IMR-90 (cell line): ENCODE measurements at regions not wholly inside any gene's neighbourhood (a gene's known extent, or its start where the extent isn't known, plus 50 kb on each side); places are given as distances from the start of the nearest gene placed in this dataset.
"Not testable (repeated sequence)": the region's sequence is repeated elsewhere in the genome, so short reads cannot be mapped to it uniquely, and the experiment has no call there.

Experiments
- ATAC-seq: fragments of 200-7000 bp; cut with Tn5 transposase; 2 replicates; pipeline ENCODE4 v1.9.1; 2020; ENCODE audit warnings: low read depth, mild to moderate bottlenecking, moderate library complexity
- BruUV-seq: library from RNA; stranded (reverse); fragments of 400-500 nt; replicated peaks from 2 replicates; lab custom pipeline; 2021; lab: Mats Ljungman, UMichigan
- CTCF ChIA-PET: fragments of 300-600 bp; formaldehyde crosslinking; extraction: SDS; loops from one replicate; lab custom pipeline; 2021; ENCODE audit warnings: antibody characterized with exemption; lab: Yijun Ruan, JAX
- POLR2A ChIA-PET: fragments of 300-600 bp; sonication (Branson Sonifier 250); formaldehyde crosslinking; loops from one replicate; lab custom pipeline; 2022; ENCODE audit warnings: antibody characterized with exemption; ENCODE audit not compliant: unreplicated experiment; lab: Charles Lee
- DNase-seq: peaks from one replicate; pipeline ENCODE4 v3.0.0; 2013
- H2AFZ ChIP-seq: replicated peaks from 2 replicates; pipeline ENCODE3; 2013; ENCODE audit warnings: low read length, mild to moderate bottlenecking; ENCODE audit not compliant: poor library complexity
- H2AK5ac ChIP-seq: 2 replicates; pipeline ENCODE4 v1.6.1; 2013; ENCODE audit warnings: low read depth, low read length, inconsistent platforms
- H2AK9ac ChIP-seq: replicated peaks from 2 replicates; pipeline ENCODE3; 2013; ENCODE audit warnings: mild to moderate bottlenecking, low read depth, low read length, moderate library complexity; ENCODE audit not compliant: poor library complexity
- H2BK120ac ChIP-seq: 2 replicates; pipeline ENCODE4 v1.6.1; 2013; ENCODE audit warnings: low read depth, low read length, inconsistent platforms
- H2BK15ac ChIP-seq: 3 replicates; pipeline ENCODE4 v1.6.1; 2013; ENCODE audit warnings: low read depth, low read length, inconsistent platforms
- H2BK20ac ChIP-seq: 2 replicates; pipeline ENCODE4 v1.6.1; 2013; ENCODE audit warnings: low read depth, mild to moderate bottlenecking, inconsistent platforms, low read length, moderate library complexity
- H2BK5ac ChIP-seq: 2 replicates; pipeline ENCODE4 v1.6.1; 2013; ENCODE audit warnings: mild to moderate bottlenecking, low read depth, low read length, inconsistent platforms; ENCODE audit not compliant: poor library complexity, severe bottlenecking
- H3K14ac ChIP-seq: replicated peaks from 2 replicates; pipeline ENCODE4 v1.6.1; 2013; ENCODE audit warnings: low read depth, low read length, inconsistent platforms
- H3K18ac ChIP-seq: 2 replicates; pipeline ENCODE4 v1.6.1; 2013; ENCODE audit warnings: low read depth, low read length, control low read depth
- H3K23ac ChIP-seq: 2 replicates; pipeline ENCODE4 v1.6.1; 2013; ENCODE audit warnings: low read depth, low read length, inconsistent platforms
- H3K27ac ChIP-seq: 2 replicates; pipeline ENCODE4 v1.5.1; 2013; ENCODE audit warnings: mild to moderate bottlenecking, control low read depth, low read length; ENCODE audit not compliant: insufficient read depth
- H3K27me3 ChIP-seq: 2 replicates; pipeline ENCODE4 v1.6.1; 2013; ENCODE audit warnings: low read length; ENCODE audit not compliant: control insufficient read depth, insufficient read depth
- H3K36me3 ChIP-seq: 2 replicates; pipeline ENCODE4 v1.6.1; 2013; ENCODE audit warnings: low read length, mixed read lengths; ENCODE audit not compliant: control insufficient read depth, insufficient read depth
- H3K4ac ChIP-seq: 2 replicates; pipeline ENCODE4 v1.6.1; 2013; ENCODE audit warnings: low read depth, low read length, inconsistent platforms
- H3K4me1 ChIP-seq: 2 replicates; pipeline ENCODE4 v1.6.1; 2013; ENCODE audit warnings: low read length, mixed read lengths; ENCODE audit not compliant: control insufficient read depth, insufficient read depth
- H3K4me2 ChIP-seq: 2 replicates; pipeline ENCODE4 v1.6.1; 2013; ENCODE audit warnings: low read depth, mild to moderate bottlenecking, control low read depth, low read length, moderate library complexity
- H3K4me3 ChIP-seq: 2 replicates; pipeline ENCODE4 v1.5.1; 2013; ENCODE audit warnings: low read depth, mild to moderate bottlenecking, control low read depth, low read length, moderate library complexity; ENCODE audit not compliant: insufficient read depth
- H3K56ac ChIP-seq: 2 replicates; pipeline ENCODE4 v1.6.1; 2013; ENCODE audit warnings: low read length, inconsistent platforms; ENCODE audit not compliant: insufficient read depth; ENCODE audit errors: extremely low read depth
- H3K79me1 ChIP-seq, 2 experiments: 2 replicates each; pipeline ENCODE4 v1.6.1; 2013; ENCODE audit warnings: low read length in 2 of 2, inconsistent platforms in 1 of 2, low read depth in 1 of 2
- H3K9ac ChIP-seq: 2 replicates; pipeline ENCODE4 v1.6.1; 2013; ENCODE audit warnings: low read depth, low read length, control low read depth
- H3K9me1 ChIP-seq: 2 replicates; pipeline ENCODE4 v1.6.1; 2013; ENCODE audit warnings: low read length, inconsistent platforms; ENCODE audit not compliant: insufficient read depth
- H3K9me3 ChIP-seq: 2 replicates; pipeline ENCODE4 v1.6.1; 2013; ENCODE audit warnings: low read length; ENCODE audit not compliant: control insufficient read depth, insufficient read depth
- H4K20me1 ChIP-seq: 2 replicates; pipeline ENCODE4 v1.6.1; 2013; ENCODE audit warnings: low read length, inconsistent platforms; ENCODE audit not compliant: insufficient read depth
- H4K5ac ChIP-seq: 2 replicates; pipeline ENCODE4 v1.6.1; 2013; ENCODE audit warnings: mild to moderate bottlenecking, low read depth, low read length, control low read depth
- H4K8ac ChIP-seq, 2 experiments: 2 replicates each; pipeline ENCODE4 v1.6.1; 2013; ENCODE audit warnings: low read depth in 2 of 2, low read length in 2 of 2, control low read depth in 1 of 2, inconsistent platforms in 1 of 2
- H4K91ac ChIP-seq: 2 replicates; pipeline ENCODE4 v1.6.1; 2013; ENCODE audit warnings: low read depth, low read length, inconsistent platforms; ENCODE audit not compliant: insufficient read depth
- WGBS, 2 experiments: methylation state at CpG; one replicate each; pipeline versions ENCODE4 v1.1.5 to v1.1.7; 2013; ENCODE audit warnings: missing lambda C conversion rate in 2 of 2; ENCODE audit not compliant: insufficient read length in 1 of 2; ENCODE audit errors: extremely low coverage in 2 of 2; 5-methylcytosine and 5-hydroxymethylcytosine counted together
- dilution Hi-C: fragments of 300-500 bp; cut with HindIII; formaldehyde crosslinking; loops from one replicate; pipeline ENCODE4 v1.14.3; 2018; ENCODE audit warnings: low sequenced_read_pairs; ENCODE audit not compliant: unreplicated experiment
- in situ Hi-C: fragments of 300-500 bp; cut with MboI; formaldehyde crosslinking; loops from 3 replicates; pipeline ENCODE4 v1.14.3; 2019; ENCODE audit warnings: low sequenced_read_pairs, inconsistent platforms, mixed read lengths
- intact Hi-C: fragments of 100-400 bp; cut with micrococcal nuclease; formaldehyde crosslinking; loops from 2 replicates; pipeline ENCODE4 v1.10.0; 2022

- H3K27me3 ChIP-seq, result not testable (repeated sequence)
Measured at GRCh38 chr7:103223065-103223464, 74.2 kb upstream of the NAPEPLD start.

GRCh38 chr7:103211049-103211448 is 62.1 kb upstream of the NAPEPLD start:
- H3K9me1 ChIP-seq, H2BK20ac ChIP-seq, POLR2A ChIA-PET, H4K20me1 ChIP-seq, H3K18ac ChIP-seq, CTCF ChIA-PET, DNase-seq, dilution Hi-C loops, H3K36me3 ChIP-seq, H3K56ac ChIP-seq, H4K91ac ChIP-seq, H2BK5ac ChIP-seq, H3K9me3 ChIP-seq, H3K4me3 ChIP-seq, H3K4me2 ChIP-seq, H2BK120ac ChIP-seq, intact Hi-C loops, H2AFZ ChIP-seq, BruUV-seq, H3K23ac ChIP-seq, H3K27me3 ChIP-seq, H3K27ac ChIP-seq, H4K5ac ChIP-seq, H4K8ac ChIP-seq, H3K4me1 ChIP-seq, H3K4ac ChIP-seq, in situ Hi-C loops, H3K79me1 ChIP-seq, H2AK9ac ChIP-seq, H3K14ac ChIP-seq, H2AK5ac ChIP-seq, H2BK15ac ChIP-seq, H3K9ac ChIP-seq: not testable (repeated sequence)
- no CpG with 5 or more reads among the region's 6 CpGs for WGBS, 2 experiments
- peak; percentile 24; the same call in 1 of the 2 replicates for ATAC-seq

More at GRCh38 chr7:103223065-103223464, 74.2 kb upstream of the NAPEPLD start:
- H3K56ac ChIP-seq, dilution Hi-C loops, H2BK20ac ChIP-seq, H3K79me1 ChIP-seq, H4K20me1 ChIP-seq, H3K4me2 ChIP-seq, POLR2A ChIA-PET, H3K9me3 ChIP-seq, in situ Hi-C loops, H3K4me3 ChIP-seq, ATAC-seq, H2BK120ac ChIP-seq, H3K9ac ChIP-seq, H3K36me3 ChIP-seq, H2BK15ac ChIP-seq, H4K5ac ChIP-seq, H3K4ac ChIP-seq, H3K9me1 ChIP-seq, H2AK5ac ChIP-seq, H3K23ac ChIP-seq, H2BK5ac ChIP-seq, H3K14ac ChIP-seq, H3K4me1 ChIP-seq, H2AK9ac ChIP-seq, H4K8ac ChIP-seq, H3K18ac ChIP-seq, H3K27ac ChIP-seq, intact Hi-C loops, H4K91ac ChIP-seq, CTCF ChIA-PET, DNase-seq, H2AFZ ChIP-seq, BruUV-seq: not testable (repeated sequence)
- WGBS, 2 experiments, result no CpG with 5 or more reads among the region's 3 CpGs
